ENCODE measurements at regions not wholly inside any gene's neighbourhood (a gene's known extent, or its start where the extent isn't known, plus 50 kb on each side); places are given as distances from the start of the nearest gene placed in this dataset.

- peak; percentile 94 for DNase-seq (ENCODE audit: low spot score)
Measured at GRCh38 chr15:81484086-81484955, 110.3 kb upstream of the TMC3 start.

DNA sequence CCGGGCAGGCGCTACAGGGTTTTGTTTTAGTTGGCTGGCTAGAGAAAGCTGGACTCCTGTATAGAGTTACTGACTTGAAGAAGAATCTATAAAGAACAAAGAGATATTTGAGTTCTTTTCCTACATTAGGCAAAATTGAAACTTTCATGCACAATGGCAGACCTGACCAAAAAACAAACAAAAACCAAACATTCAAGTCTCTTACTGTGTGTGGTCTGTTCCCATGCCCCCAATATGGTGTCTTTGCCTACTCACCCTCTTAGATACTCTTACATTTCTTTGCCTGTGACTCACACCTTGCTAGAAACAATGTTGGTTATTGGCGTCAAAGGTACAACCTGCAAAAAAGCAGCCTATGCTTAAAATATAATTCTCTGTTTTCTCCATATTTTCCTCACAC lies 109.5 kb upstream of the TMC3 start:
- no peak for DNase-seq (ENCODE audit: low spot score)

- DNase-seq (ENCODE audit: low spot score), result no peak
Measured at GRCh38 chr15:81481346-81481745, 107.3 kb upstream of the TMC3 start.

- DNase-seq (ENCODE audit: low spot score), result peak; percentile 75
Measured at GRCh38 chr15:81480645-81481053, 106.6 kb upstream of the TMC3 start.

DNA sequence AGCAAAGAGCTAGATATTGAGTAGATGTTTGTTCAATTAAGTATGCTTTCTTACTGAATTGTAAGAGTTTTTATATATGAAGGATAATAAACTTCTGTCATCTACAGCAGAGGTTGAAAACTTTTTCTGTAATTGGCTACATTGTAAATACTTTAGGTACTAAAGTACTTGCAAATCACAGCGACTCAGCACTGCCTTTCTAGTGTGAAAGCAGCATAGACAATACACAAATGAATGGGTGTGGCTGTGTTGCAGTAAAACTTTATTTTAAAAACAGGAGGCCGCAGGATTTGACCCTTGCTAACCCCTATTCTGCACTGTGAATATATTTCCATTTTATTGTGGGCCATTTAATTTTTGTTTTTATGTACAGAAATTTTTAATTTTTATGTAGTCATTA lies 104.3 kb upstream of the TMC3 start:
- DNase-seq (ENCODE audit: low spot score), result no peak

DNA sequence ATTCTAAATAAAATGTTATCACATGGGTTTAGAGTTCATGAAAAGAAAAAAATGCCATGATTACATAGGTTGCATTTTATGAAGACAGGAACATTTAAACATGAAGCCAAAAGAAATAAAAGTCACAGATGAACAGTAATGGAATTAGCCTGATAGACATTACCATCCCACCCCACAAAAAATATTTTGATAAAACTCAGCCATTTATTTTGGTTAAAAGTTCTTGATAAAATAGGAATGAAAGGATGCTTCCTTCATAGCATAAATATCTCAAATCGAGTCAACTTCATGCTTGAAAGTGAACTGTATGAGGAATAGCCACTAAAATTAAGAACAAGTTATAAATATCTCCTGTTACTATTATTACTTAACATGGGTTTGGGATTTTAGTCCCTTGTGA lies 101.9 kb upstream of the TMC3 start:
- no peak for DNase-seq (ENCODE audit: low spot score)

DNA sequence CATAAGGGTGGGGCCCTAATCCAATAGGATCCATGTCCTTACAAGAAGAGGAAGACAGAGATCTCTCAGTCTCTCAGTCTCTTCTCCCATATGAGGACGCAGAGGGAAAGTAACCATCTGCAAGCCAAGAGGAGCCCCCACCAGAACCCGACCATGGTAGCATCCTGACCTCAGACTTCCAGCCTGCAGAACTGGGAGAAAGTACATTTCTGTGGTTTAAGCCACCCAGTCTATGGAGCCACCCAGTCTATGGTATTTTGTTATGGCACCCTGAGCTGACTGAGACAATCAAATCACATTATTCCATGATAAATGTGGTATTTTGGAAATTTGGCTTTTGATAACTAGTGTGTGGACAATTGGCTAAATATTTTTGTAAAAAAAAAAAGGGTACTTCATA lies 101.5 kb upstream of the TMC3 start:
- DNase-seq (ENCODE audit: low spot score), result no peak

DNA sequence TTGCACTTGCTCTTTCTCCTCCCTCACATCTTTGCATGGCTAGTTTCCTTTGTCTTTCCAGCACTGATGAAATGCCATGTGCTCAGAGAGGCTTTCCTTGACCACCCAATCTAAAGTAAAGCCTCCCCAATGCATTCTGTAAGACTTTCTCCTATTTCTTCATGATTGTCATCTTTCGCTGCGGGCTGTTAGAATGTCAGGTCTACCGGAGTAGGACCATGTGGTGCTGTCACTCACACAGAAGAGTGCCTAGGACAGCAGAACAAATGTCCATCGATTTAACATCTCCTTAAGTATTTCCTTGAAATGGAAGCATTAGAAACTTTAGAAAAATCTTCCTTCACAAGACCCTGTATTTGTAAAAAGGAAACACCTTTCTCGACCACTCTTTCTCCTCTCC lies 99.9 kb upstream of the TMC3 start:
- DNase-seq (ENCODE audit: low spot score), result no peak

- DNase-seq (ENCODE audit: low spot score), result no peak
Measured at GRCh38 chr15:81473177-81473576, 99.2 kb upstream of the TMC3 start.

DNA sequence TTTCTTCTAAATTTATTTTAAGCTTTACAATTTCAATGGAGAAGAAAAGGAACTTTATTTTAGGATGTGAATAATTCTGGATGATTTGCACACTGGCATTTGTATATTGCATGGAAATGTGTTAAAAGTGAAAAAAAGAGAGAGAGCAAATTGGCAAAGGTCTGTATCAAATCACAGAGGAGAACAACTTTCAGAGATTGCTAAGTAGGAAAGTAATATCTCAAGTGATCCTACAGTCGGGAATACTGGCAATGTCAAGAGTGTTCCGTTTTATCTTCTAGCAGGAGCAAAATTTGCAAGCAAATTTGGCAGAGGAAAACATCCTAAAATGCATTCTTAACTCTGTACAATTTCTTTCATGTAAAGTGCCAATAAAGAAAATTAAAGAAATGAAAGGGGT lies 97.1 kb upstream of the TMC3 start:
- no peak for DNase-seq (ENCODE audit: low spot score)

DNA sequence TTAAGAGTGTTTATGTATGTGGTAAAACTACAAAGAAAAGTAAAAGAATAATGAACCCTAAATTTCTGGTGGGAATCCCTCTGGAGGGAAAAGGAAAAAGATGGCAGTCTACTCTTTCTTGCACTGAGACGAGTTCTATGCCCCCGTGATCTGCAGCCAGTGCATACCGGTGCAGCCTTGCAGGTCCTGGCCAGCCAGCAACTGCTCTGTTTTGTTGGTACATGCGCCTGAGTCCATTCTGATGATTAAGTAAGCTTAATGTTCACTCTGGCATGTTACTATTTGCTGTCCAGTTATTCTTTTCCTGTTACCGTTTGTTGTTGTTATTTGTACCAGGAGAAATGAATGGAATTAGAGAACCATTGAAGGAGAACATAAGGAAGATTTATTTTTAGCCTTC lies 95.1 kb upstream of the TMC3 start:
- DNase-seq (ENCODE audit: low spot score), result no peak

DNA sequence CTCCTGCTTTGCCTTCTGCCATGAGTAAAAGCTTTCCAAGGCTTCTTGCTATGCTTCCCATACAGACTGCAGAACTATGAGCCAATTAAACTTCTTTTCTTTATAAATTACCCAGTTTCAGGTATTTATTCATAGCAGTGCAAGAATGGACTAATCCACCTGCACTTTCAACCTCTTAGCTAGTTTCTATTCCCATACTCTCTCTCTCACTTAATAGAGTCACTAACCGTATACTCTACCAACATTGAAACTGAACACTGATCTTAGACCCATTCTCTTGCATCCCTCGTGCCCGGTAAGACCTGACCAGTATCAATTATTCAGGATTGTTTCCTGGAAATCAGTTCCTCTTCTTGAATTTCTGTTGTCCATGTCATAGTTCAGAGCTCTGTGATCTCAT lies 92.7 kb upstream of the TMC3 start:
- DNase-seq (ENCODE audit: low spot score), result no peak

DNA sequence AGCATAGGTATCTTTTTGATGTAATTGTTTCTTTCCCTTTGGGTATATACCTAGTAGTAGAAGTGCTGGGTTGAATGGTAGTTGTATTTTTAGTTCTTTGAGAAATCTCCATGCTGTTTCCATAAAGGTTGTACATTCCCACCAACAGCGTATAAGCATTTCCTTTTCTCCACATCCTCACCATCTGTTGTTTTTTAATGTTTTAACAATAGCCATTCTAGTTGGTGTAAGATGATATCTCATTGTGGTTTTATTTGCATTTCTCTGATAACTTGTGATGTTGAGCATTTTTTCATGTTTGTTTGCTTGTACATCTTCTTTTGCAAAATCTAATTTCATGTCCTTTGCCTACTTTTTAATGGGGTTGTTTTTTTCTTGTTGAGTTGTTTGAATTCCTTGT lies 80.0 kb upstream of the TMC3 start:
- DNase-seq (ENCODE audit: low spot score), result no peak

- no peak for DNase-seq (ENCODE audit: low spot score)
Measured at GRCh38 chr15:81450721-81451120, 76.7 kb upstream of the TMC3 start.

DNA sequence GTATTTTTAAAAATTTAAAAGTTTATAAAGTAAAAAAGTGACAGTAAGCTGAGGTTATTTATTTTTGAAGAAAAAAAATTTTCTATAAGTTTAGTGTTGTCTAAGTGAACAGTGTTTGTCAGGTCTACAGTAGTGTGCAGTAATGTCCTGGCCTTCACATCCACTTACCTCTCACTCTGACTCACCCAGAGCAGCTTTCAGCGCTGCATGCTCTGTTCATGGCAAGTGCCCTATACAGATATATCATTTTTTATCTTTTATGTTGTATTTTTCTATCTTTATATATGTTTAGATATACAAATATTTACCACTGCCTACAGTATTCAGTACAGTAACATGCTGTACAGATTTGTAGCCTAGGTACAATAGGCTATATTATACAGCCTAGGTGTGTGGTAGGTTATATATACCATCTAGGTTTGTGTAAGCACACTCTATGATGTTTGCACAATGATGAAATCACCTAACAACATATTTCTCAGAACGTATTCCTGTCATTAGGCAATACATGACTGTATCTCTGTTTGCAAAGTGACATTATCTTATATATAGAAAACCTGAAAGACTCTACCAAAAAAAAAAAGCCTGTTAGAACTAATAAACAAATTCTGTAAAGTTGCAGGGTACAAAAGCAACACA lies 75.9 kb upstream of the TMC3 start:
- DNase-seq (ENCODE audit: low spot score), result no peak

- no peak for DNase-seq (ENCODE audit: low spot score)
Measured at GRCh38 chr15:81443040-81443820, 69.2 kb upstream of the TMC3 start.

- DNase-seq (ENCODE audit: low spot score), result no peak
Measured at GRCh38 chr15:81442454-81442853, 68.4 kb upstream of the TMC3 start.

- no peak for DNase-seq (ENCODE audit: low spot score)
Measured at GRCh38 chr15:81434851-81435250, 60.8 kb upstream of the TMC3 start.

- DNase-seq (ENCODE audit: low spot score), result no peak
Measured at GRCh38 chr15:81433462-81433861, 59.4 kb upstream of the TMC3 start.

DNA sequence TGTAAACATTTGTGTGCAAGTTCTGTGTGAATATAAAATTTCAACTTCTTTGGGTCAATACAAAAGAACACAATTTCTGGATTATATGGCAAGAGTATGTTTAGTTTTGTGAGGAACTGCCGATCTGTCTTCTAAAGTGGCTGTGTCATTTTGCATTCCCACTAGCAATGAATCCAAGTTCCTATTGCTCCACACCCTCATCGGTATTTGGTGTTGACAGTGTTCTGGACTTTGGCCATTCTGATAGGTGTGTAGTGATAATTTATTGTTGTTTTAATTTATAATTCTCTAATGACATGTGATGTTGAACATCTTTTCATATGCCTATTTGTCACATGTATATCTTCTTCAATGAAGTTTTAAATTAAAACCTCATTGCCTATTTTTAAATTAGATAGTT lies 58.2 kb upstream of the TMC3 start:
- DNase-seq (ENCODE audit: low spot score), result no peak

DNA sequence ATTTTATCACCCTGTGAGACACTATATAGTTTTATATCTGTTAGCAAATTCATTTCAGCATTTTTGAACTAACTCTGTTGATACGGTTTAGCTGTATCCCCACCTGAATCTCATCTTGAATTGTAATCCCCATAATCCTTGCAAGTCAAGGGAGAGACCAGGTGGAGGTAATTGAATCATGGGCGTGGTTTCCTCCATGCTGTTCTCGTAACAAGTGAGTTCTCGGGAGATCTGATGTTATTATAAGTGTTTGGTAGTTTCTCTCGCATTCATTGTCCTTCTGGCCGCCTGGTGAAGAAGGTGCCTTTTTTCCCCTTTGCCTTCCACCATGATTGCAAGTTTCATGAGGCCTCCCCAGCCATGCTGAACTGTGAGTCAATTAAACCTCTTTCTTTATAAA lies 53.2 kb upstream of the TMC3 start:
- no peak for DNase-seq (ENCODE audit: low spot score)

GRCh38 chr15:81425905-81426304 lies 51.9 kb upstream of the TMC3 start:
- no peak for DNase-seq (ENCODE audit: low spot score)
